ENCODE measurements at regions not wholly inside any gene's neighbourhood (a gene's known extent, or its start where the extent isn't known, plus 50 kb on each side); places are given as distances from the start of the nearest gene placed in this dataset.

DNA sequence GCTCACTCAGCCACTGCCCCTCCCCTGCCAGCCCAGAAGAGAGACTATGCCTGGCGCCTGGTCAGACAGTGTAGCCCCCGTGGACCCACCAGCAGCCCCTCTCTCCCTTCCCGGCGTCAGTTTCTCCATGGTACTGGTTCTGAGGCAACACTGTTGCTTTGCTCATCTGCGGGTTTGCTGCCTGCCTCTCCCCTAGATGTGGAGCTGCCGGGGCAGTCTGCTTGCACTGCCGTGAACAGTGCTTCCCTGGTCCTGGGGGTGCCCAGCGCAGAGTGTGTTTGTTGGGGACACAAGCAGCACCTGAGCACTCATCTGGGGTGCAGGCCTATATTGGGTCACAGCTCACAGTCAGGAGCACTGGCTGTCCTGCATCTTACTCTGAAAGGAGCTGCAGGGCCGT, 309.9 kb downstream of the NDUFA10 start:
- TF ChIP-seq, protein P1, sequence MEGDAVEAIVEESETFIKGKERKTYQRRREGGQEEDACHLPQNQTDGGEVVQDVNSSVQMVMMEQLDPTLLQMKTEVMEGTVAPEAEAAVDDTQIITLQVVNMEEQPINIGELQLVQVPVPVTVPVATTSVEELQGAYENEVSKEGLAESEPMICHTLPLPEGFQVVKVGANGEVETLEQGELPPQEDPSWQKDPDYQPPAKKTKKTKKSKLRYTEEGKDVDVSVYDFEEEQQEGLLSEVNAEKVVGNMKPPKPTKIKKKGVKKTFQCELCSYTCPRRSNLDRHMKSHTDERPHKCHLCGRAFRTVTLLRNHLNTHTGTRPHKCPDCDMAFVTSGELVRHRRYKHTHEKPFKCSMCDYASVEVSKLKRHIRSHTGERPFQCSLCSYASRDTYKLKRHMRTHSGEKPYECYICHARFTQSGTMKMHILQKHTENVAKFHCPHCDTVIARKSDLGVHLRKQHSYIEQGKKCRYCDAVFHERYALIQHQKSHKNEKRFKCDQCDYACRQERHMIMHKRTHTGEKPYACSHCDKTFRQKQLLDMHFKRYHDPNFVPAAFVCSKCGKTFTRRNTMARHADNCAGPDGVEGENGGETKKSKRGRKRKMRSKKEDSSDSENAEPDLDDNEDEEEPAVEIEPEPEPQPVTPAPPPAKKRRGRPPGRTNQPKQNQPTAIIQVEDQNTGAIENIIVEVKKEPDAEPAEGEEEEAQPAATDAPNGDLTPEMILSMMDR (conservative IDR thresholded peaks at IDR 0.05 in 1 of 2, IDR thresholded peaks at IDR 0.05 in 1 of 2; ENCODE audit: low read depth in 1 of 2, low read length in 2 of 2), result no peak
- no peak for TF ChIP-seq EZH2 (IDR thresholded peaks at IDR 0.05; ENCODE audit: low read length, missing control alignments)
